GM19351 (cell line): ENCODE measurements at regions not wholly inside any gene's neighbourhood (a gene's known extent, or its start where the extent isn't known, plus 50 kb on each side); places are given as distances from the start of the nearest gene placed in this dataset.

Source experiments
- ATAC-seq: cut with Tn5 transposase; IDR thresholded peaks from one replicate; pipeline ENCODE4 v1.9.1; 2021; ENCODE audit warnings: mild to moderate bottlenecking, moderate library complexity; ENCODE audit not compliant: unreplicated experiment

DNA sequence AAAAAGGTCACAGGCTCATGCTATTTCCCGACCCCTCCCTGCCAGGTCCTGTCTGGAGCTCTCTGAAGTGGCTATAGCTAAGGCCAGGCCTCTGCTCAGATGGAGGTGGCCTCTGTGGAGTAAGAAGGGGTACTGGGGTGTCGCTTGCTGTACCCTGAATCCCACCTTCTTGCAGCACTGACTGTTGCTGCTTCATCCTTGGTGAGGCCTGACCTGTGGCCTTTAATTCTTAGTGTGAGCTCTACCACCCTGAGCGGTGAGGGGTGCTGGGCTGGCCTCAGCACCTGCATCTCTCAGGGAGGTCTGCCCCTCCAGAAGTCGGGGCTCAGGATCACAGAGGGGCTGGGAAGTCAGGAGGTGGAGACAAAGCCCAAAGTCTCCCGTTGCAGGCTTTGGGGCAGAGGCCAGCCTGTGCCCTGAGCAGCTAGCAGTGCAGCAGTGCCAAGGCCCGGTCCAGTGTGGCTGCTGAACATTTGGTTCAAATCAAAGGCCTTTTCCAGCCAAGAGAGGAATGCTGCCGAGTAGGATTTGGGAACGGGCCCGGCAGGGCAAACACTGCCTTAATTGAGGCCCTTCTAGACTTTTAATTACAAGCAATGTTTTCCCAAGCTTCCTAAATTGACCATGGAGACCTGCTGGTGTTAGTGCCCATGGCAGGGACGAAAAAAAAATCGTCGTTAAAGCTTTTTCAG lies 133.5 kb upstream of the HAAO start:
- no peak for ATAC-seq

DNA sequence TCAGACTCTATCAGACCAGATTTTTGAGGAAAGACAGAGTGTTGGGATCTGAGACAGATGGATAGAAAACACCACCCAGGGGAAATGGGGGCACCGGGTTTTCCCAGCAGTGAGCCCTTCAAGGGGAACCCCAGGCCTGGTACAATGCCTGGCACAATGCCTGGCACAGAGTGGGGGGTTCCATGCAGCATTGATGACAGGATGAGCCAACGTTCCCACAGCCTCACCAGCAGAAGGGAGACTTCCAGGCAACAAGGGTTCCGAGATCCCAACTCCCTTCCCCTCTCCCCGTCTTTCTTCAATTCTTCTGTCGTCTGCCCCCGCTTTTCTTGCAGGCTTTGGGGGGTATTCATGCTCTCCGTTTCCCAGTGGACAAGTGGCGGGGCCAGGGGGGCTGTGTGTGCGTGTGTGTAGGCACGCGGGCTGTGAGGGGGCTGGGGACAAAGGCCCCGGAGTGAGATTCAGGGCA lies 132.1 kb upstream of the HAAO start:
- ATAC-seq: no peak

DNA sequence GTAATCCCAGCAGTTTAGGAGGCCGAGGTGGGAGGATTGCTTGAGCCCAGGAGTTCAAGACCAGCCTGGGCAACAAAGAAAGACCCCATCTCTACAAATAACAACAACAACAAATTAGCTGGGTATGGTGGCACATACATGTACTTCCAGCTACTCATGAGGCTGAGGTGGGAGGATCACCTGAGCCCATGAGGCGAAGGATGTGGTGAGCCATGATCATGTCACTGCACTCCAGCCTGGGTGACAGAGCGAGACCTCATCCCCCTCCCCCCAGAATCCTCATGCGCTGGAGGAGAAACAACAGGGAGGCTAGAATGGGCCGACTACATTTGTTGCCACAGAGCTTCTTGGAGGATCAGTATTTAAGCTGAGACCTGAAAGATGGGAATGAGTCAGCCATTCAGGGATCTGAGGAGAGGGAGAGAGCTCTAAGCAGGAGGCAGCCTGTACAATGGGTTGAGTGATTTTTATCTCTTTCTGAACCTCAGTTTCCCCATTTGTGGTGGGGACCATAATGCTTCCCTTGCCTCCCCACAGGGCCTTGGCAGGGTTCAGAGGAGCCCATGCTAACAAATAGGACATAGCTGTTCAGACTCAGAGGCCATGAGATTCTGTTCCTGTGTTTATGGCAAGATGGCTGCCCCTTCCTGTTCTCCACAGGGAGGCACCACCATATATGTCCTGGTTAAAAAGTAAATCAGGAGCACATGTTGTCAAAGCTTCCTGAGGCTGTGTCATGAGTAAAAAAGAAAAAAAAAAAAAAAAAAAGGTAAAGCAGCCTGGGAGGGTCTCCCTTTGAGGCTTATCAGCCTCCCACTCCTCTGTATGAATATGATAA lies 131.4 kb upstream of the HAAO start:
- ATAC-seq: no peak

DNA sequence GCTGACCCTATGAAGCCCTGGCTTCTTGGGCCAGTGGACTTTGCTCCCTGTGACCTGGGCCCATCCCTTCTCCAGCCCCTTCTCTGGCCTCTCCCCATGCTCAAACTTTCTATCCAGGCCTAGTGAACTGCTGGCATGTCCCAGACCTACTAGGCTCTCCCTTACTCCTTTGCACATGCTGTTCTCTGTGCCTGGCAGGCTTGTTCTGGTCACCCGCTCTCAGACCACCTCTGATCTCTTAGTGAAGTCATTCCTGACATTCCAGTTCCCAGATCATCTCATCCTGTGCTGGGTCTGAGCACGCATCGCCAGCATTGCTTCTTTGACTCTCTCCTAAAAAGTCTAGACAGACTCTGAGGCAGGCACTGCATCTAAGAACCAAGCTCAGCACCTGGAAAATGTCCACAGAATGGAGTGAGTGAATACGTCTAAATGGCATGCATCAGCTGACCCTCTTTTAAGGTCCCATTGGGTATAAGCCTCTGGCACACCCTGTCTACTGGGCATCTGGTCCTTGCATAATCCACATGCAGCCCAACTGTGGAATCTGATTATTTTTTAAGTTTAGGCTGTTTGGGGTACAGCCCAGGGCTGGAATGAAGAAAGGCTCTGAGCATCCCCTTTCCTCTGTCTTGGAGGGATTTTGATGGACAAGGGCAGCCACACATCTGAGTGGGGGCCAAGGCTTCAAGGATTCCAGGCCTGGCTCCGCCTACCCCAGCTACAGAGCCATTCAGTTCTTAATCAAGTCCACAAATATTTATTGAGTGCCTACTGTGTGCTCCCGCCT lies 130.6 kb upstream of the HAAO start:
- ATAC-seq: no peak

DNA sequence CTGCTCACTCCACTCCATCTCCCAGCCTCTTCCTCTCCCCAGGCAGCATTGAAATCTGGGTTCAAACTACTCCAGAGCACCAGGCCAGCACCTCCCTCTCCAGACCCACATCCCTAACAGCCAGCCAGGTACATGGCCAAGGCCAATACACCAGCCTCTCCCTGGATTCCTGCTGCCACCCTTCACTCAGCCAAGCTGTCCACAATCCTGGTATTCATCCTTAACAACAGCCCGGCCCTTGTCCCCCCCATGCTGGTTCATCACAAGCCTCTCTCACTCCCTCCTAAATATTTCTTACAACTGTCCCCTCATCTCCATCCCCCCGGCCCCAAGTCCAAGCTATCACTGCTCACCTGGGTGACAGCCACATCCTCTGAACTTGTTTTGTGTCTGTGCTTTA lies 129.9 kb upstream of the HAAO start:
- ATAC-seq: no peak

DNA sequence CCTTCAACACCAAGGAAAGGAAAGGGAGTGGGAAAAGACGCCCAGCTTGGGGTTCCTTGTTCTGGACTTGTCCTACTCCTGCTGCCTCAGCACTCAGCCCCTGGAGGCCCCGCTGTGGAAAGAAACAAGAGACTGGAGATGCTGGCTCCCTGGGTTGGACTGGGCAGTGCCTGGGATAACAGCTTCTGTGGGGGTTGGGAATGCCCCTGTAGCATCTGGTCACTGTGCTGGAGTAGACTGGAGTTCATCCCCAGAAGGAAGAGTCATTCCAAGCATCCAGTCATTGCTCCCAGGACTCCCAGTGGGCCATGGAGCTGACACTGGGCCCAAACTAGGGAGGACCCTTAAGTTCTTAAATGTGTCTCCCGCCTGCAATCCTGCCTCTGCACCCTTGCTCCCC lies 129.3 kb upstream of the HAAO start:
- ATAC-seq: no peak

DNA sequence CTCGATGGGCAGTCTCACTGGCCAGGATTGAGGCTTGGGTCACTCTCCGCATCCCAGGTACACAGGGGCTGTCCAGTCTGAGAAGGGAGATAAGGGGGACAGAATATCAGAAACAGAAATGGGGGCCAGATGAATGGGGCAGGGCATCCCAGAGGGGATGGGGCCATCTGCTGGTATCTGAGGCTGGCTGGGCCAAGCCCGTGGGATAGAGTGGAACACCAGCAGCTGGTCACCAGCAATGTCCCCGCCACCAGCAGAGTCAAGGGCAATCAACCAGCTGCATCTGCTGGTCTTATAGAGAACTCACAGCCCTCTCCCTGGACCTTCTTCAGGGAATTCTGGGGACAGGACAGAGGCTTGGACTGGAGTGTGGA lies 128.8 kb upstream of the HAAO start:
- no peak for ATAC-seq

DNA sequence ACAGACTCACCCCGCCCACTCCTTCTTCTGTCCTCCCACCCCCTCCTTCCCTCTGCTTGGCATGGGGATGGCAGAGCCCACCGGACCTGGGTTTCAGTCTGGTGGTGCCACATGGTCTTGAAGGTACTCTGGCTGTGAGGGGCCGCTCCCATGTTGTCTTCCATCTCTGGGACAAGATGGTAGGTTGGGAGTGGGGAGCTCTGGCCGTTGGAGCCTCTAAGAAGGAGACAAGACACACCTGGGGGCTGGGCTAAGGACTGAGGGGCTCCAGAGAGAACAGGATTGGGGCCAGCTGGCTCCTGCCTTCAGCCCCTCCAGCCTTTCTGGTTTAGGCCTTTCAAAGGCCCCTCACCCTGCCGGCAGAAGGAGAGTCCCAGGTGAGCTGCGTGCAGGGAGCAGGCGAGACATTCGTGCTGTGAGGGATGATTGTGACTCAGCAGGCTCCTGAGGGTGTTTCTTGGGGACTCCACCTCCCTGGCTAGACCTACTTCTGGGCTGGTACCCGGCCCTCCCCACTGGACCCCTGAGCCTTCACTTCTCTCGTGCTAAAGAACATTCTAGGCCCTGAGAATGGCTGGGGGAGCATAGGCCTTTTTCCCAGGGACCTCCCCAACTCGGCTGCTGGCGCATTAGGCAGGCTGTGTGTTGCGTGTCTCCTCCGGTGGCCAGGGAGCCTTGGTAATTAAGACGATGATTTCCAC lies 128.2 kb upstream of the HAAO start:
- ATAC-seq: no peak

DNA sequence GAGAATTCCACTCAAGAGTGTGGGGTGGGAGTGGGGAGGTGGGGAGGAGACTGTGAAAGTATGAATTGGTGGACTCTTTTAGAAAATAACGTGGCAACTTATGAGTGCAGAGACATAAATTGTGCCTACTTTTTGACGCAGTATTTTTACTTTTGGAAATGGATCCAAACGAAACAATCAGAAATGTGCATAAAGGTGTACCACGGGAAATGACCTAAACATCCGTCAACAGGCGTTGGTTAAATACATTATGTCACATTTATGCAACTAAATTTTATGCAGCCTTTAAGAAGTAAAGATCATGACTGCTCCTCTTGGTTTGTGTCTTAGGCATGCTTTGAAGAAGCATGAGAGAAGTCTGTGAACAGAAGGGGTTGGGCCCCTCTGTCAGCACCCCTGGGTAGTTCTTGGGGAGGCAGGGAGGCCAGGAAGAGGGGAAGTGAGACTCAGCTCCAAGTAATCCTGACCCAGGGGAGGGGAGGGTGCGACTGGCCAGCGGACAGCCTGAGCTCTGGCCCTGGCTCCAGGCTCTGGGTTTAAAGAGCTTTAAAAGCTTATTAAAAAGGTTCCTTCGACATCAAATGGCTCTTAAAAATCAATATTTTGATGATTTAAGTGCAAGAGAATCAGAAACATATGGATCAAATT lies 126.4 kb upstream of the HAAO start:
- no peak for ATAC-seq

DNA sequence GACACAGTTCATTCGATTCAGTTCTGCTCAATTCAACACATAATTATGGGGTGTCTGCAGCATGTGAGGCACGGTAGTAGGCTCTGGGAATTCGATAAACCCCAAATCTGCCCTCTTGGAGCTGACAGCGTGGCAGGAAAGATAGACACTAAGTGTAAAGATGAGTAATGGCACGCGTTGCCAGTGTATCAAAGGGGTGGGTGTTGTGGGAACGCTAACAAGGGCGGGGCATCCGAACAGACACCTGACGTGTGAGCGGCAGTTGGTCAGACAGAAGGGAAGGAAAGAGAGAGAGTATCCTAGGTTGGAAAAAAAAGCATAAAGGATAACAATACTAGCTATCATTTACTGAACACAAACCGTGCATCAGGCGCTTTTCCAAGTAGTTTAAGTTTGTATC lies 125.7 kb upstream of the HAAO start:
- no peak for ATAC-seq

DNA sequence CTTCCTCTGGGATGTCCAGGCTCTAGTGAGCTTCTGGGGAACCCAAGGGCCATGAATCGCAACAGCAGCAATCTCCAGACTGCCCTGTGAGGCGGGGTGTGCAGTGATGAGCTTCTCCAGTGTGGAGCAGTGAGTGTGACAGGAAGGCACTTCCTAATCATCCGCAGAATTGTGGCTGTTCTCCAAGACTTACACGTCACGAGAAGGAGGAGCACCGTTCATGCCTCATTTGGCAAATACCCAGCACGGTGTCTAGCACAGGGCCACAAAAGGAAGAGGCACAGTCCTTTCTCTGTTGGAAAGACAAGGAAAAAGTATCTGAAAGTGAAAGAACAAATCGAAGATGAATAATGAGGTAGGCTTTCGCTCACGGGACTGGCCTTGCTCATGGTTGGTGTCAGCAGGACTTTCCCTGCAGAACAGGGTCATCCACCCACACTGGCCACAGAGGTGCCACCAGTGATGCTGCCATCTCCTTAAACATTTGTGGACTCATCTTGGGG lies 125.1 kb upstream of the HAAO start:
- no peak for ATAC-seq

DNA sequence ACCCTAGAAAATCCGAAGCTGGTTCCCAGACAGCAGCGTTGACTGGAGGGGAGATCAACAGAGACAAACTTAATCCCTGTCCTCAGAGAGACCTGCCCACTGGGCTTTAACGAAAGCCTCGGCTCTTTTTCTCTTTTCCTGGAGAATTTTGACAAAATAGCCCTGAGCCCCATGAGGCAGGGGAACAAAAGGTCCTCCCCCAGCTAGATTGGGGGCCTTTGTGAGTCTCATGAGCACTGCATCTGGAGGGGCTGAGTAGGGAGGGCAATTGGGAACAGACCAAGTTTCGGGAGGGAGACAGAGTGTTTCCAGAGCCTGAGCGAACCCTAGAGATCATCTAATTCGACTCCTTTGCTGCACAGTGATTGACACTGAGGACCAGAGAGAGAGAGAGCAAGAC lies 123.9 kb upstream of the HAAO start:
- no peak for ATAC-seq

DNA sequence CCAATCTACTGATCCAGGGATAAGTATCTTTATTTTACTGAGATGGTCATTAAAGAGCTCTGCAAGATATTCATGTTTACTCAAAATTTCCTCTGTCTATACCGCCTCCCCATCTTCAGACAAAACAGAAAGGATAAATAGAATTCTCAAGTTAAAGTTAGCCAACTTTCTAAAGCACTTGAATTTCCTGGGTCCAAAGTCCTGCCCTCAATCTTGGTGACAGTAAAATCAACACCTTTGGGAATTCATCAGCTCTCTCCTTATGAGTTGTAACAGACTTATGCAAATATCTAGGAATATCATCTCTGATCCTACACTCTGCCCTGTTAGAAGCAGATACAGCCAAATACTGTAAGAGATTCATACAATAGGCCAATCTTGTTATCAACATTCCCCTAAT lies 122.5 kb upstream of the HAAO start:
- no peak for ATAC-seq

DNA sequence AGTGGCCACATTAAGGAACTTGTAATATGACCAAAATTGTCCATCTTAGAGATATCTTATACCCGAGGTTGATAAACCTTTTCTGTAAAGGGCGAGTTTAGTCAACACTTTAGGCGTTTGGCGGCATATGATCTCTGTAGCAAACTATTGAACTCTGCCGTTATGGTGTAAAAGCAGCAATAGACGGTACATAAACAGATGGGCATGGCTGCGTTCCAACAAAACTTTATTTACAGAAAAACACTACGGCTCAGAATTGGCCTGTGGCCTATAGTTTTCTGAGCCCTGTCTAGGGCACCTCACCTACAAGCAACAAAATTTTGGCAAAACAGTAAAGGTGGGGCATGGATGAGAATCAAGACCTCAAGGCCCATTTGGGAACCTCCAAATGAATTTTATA lies 121.9 kb upstream of the HAAO start:
- ATAC-seq: no peak

DNA sequence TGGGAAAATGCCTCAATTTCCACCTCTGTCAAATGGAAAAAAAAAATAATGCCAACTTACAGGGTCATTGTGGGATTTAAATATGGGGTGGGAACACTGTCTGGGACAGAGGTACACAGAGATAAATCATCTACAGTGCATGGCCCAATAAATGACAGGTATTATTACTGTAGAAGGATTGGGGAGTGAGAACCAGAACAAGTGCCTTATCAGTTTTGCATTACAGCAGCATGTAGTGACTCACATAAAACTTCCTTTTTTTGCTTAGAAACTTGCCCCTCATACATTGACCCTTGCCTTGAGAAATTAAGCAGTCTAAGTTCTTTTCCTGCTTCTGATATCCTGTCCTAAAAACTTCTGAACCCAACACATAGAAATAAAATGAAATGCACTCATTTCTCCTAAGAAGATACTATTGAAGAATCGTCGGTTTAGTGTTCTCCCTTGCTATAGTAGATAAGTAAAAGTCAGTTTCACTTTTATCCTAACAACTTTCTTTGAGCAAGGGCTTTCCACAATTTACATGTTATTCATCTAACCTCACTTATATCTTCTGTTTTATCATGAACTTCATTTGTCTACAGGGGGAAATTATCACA lies 121.0 kb upstream of the HAAO start:
- ATAC-seq: no peak

DNA sequence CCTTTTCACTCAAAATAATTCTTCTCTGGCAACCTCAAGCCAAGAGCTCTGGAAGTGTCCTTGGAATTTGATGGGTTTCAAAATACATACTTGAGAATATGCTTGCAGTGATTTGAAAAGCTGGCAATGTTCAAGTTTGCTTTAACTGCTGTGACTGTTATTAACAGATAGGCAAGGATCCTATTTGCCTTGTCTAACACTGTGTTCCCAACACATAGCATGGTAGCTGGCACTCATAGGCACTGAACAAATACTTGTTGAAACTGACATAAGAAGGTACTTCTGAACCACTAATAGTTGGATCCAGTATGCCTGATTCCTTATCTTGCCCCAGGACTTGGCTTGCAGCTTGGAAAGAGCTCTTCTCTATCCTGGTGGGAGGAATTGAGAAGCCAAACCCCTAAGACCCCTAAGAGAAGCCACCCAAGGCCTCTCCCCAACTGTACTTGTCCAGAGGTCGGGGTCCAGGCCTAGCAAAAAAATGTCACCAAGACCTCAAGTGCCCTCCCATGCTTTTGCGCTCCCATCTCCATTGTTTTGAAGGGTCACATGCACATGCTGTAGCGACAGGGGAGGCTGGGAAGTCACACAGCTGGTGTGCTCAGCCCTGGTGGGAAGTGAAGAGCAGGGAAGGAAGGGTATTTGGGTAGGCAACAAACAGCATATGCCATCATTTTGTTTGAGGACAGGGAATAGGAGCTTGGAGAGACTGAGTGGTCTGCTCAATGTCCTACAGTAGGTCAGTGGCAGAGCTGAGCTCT lies 118.4 kb upstream of the HAAO start:
- no peak for ATAC-seq

DNA sequence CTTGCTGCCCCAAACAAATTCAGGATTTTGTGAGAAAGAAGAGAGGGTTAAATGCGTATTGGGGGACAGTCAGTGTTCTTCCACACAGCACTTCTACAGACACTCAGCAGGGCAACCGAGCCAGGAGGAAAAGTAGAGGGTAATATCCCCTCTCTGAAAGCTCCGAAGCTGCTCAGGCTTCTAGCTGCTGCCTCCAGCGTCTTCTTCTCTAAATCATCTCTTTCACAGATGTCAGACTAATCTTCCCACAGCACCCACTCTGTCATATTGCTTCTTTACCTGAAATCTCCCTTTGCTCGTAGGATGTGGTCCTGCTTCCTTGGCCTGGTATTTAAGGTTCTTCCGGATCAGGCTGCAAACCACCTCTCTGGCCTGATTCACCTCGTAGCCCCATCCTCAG lies 117.6 kb upstream of the HAAO start:
- no peak for ATAC-seq

DNA sequence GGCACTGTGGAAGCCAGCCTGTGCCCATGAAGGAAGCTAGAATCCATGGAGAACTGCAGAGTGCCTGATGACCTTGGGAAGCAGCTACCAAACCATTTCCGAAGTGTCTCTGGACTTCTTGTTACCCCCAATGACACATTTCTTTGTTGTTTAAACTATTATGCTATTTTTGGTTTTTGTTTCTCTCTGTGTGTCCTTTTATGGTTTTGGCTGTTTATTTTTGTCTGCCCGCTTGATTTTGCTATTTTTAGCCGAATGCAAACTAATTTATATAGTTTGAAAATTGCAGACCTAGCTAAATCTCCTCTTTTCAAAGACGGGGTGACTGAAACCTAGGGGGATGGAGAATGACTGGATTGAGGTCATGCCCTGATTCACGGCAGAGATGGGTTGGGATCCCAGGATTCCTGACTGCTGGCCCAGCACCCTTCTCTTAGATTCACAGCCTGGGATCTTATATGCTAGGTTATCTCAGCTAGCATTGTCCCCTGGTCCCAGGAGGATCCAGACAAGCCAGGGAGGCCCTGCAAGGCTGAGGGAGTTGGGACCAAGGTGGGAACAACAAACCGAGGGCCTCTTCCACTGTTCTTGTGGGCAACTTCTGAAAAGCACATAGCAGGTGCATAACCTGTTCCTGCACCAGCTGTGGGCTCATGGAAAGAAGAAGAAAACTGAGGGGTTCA lies 116.3 kb upstream of the HAAO start:
- no peak for ATAC-seq

DNA sequence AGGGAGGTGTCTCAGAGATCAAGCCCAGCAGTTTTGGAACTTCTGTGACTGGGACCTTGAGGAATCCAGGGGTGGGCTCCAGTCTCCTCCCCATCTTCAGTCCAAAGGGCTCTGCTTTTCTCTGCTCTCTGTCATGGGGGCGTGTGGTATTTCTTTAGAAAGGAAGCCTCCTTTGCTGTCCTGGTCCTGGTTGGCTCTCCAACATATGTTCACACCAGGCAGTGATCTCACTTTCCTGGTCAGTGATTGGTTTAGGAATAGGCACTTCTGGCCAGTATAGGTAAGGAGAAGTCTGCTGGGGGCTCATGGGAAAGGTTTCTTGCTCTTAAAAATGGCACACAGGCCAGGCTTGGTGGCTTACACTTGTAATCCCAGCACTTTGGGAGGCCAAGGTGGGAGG lies 115.5 kb upstream of the HAAO start:
- no peak for ATAC-seq
